GM11168 (cell line): ENCODE measurements at regions not wholly inside any gene's neighbourhood (a gene's known extent, or its start where the extent isn't known, plus 50 kb on each side); places are given as distances from the start of the nearest gene placed in this dataset.

Experiments used
- in situ Hi-C: fragments of 300-500 bp; cut with MboI; formaldehyde crosslinking; loops from one replicate; pipeline ENCODE4 v1.12.0; 2022; ENCODE audit warnings: low sequenced_read_pairs; ENCODE audit not compliant: unreplicated experiment

DNA sequence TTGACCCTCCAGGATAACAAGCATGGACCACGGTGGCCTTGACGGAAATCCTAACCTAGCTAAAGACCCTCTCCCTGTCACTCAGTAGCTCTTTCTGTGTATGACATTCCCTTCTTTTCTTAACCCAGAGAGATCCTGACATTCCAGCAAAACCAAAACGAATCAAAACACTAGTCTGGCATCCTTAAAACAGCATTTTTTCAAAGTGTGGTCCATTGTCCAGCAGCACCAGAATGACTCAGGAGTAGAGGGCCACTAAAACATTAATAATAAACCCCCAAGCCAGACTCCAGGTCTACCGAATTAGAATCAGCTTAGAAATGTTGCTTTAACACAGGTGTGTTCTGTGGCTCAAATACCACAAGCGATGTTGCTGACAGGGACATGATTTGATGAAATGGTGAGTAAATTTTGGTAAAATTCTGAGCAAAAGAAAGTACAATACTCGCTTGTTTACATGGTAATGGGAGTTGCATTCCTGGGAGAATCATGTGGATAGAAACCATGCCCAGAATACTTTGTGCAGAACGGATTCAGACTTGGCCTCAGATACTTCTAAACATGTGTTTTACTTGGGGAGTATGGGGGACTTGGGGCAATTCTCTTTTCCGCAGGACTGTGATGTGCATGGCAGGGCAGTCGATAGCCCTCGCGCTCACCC, 174.2 kb upstream of the KCNG1 start:
- in situ Hi-C loops = no loop called here

DNA sequence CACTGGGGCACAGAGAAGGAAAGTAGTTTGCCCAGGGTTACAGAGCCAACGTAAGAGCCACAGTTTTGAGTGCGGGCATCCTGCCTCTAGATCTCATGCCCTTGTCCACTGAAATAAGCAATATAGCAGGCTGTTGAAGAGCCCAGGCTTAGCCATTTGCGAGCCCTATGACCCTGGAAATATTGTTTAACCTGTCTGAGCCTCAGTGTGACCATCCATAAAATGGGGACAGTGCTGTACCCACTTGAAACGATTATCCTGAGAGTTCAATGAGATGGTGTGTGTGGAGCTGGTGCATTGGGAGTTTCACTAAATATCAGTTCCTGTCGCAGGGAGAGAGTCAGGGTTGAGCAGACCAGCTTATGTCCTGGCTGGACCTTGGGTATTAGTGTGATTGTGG, 173.1 kb upstream of the KCNG1 start:
- in situ Hi-C loops = no loop called here

DNA sequence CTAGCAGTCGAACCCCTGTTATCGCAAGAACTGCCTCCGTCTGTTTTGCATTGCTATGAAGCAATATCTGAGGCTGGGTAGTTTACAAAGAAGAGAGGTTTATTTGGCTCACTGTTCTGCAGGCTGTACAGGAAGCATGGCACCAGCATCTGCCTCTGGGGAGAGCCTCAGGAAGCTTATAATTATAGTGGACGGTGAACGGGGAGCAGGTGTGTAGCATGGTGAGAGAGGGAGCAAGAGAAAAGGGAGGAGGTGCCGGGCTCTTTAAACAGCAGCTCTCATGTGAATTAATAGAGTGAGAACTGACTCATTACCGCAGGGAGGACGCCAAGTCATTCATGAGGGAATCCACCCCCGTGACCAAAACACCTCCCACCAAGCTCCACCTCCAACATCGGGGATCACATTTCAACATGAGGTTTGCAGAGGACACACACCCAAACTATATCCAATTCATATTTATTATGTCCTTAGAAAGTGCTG, 172.6 kb upstream of the KCNG1 start:
- in situ Hi-C loops = no loop called here

DNA sequence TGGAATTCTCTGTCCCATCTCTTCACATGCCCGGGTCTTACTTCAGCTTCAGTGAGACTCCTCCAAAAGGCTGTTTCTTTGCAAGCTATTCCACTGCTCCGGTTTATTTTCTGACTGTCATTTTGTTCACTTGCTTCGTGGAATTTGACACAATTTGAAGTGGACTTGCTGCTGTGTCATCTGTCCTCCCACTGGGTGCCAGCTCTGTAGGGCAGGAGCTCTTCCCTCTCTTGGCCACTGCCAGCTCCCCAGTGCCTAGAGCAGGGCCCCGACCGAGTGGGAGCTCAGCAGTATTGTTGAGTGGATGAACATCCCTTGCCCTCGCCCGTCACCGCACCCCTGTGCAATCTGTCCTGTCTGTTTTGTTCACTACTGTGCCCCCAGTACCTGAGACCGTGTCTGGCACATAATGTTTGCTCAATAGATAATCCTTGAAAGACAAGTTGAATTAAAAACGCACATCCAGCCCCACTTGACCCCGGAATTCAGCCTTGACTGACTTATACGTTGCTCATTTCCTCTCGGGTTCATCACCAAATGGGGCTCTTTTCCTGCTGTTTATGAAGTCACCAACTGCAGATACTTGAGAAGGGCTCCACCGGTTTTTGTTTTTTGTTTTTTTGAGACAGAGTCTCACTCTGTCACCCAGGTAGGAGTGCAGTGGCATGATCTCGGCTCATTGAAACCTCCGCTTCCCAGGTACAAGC, 170.3 kb upstream of the KCNG1 start:
- in situ Hi-C loops = no loop called here

DNA sequence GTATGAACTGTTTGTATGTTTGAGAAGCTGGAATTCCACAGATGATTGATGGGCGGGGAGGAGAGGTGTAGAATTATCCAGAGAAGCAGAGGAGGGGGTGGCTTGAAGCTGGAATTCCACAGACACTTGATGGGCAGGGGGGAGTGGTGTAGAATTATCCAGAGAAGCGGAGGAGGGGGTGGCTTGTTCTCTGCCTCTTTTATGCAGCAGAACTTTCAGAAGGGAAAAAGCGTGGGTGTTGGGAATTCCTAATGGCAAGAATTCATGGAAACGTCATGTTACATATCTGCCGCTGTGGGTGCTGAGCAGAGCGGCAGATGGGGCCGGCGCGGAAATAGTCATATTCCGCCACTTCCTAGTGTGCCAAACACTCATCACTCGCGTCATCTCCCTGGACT, 167.9 kb upstream of the KCNG1 start:
- in situ Hi-C loops = no loop called here

DNA sequence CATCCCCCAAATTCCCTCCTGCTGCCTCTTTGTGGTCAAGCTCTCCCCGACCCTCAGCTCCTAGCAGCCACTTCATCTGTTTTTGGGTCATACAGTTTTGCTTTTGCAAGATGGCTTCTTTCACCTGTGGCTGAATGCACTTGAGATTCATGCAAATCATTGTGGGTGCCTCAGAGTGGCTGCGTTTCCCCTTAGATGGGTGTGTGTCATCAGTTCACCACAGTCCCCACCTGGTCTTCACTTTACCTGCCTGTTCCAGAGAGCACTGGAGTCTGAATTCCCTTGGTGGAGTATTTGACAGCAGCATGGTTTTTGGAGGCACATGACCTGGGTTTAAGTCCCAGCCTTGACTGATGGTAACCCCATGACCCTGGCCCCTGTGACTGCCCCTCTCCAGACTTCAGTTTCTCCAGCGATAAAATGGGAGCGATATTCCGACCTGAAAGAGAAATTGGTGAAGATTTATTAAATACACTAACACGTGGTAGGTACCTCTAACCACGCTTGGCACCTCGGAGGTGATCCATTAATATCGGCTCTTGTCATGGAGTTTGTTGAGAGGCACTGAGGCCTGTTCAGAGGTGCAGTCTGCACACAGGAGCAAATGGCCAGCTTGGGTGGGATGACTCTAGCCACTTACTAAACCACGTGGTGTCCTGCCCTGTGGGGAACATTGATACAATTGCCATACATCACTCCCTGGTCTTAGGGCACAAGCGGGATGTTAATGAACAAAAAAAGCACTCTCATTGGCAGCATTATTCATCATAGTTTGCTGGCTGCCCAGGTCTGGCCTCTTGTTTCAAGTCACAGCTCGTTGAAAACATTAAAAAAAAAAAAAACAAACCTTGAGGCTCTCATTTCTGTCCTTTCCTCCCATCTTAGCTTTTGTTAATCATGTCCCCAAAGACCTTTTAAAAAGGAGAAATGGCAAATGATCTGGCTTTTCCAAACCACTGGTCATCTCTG, 167.2 kb upstream of the KCNG1 start:
- in situ Hi-C loops = no loop called here

DNA sequence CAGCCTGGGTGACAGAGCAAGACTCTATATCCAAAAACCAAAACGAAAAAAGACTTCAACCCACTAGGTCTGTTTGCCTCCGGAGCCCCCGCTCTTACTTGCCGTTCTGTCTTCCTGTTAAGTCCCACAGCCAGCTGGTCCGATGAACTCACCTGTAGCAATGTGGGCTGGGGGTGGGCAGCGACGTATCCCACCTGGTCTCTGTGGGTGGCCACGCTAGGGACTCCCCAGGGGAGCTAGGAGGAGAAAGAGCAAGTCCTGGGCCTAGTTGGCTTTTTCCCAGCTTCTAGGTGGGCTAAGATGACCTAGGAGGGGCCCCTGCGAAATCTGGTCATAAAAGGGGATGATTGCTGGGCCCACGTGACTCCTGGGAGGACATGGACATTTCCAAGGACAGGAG, 166.0 kb upstream of the KCNG1 start:
- in situ Hi-C loops = no loop called here

DNA sequence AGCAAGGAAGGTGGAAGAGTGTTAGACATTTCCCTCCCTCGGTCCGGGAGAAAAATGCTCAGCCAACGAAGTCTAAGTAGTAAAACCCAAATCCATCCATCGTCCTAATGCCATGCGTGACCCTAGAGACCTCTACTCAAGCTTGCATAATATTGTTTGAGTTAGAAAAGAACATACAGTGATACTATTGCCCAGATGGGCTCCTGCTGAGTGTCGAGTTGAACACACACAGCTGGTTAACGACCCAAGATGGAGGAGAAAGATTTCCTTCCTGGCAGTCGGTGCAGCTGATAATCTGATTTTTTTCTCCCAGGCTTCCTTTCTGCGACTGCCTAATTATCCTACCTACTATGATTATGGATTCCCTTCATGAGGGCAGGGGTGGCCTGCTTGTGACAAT, 164.4 kb upstream of the KCNG1 start:
- in situ Hi-C loops = no loop called here

DNA sequence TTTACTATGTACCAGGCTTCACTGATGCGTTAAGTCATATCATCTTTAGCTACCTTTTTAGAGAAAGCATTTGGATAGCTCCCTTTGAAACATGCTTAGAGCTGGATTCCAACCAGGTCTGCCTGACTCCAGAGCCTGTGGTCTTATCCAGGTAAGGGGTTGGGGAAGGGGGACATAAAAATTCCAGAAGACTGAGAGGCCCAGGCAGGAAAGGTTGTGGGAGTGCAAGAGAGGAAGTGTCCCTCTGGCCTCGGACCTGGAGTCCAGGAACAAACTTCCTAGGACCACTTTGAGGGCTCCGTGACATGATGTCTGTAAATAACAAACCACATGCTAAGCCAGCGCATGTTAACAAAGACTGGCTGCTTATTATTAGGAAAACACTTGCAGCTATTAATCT, 163.0 kb upstream of the KCNG1 start:
- in situ Hi-C loops = no loop called here

DNA sequence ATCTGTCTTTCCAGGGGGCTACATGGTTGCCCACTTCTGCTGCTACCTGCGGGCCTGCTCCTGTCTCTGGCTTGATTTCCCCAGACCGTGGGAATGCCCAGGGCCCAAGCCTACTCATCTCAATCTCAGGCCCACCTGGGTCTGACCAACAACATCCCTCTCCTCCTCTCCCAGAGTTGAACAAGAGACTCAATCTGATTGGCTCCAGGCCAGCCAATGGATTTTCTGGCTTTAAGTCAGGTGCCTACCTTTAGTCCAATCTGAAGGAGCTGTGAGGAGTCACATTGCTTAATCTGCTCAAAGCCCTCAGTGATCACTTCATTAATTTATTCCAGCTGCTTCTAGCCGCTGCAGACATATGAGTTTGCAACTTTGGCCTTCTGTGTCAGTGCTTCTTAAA, 162.4 kb upstream of the KCNG1 start:
- in situ Hi-C loops = no loop called here

DNA sequence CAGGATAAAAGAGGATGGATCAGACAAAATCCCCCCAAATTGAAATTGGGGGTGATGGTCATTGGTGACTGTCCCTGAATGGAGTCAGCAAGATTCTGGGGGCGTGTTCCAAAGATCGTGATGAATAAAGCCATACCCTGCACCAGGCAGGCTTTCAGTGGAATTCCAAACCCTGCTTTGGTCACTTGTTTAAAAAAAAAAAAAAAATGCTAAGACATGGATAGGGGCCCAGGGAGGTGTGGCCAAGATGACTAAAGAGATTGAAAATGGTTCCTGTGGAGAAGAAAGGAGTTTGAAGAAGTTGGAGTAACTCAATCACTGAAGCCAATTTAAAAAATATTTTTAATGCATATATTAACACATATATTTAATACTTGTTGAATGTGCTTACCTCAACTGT, 161.4 kb upstream of the KCNG1 start:
- in situ Hi-C loops = no loop called here

DNA sequence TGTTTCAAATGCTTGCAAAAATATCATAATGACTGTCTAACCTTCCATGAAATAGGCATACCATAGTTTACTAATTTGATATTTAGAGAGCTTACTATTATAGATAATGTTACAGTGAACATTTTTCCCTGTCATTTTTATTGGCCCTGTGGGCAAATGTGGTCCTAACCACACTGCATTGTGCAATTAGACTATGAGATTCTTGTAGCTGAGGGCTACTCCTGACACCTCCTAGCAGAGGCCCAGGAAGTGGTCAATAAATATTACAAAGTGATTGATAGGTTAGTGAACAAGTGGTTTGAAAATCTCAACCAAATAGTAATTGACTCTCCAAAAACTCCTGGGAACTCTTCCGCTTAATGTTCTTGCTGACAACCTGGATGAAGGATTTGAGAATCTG, 160.5 kb upstream of the KCNG1 start:
- in situ Hi-C loops = no loop called here

DNA sequence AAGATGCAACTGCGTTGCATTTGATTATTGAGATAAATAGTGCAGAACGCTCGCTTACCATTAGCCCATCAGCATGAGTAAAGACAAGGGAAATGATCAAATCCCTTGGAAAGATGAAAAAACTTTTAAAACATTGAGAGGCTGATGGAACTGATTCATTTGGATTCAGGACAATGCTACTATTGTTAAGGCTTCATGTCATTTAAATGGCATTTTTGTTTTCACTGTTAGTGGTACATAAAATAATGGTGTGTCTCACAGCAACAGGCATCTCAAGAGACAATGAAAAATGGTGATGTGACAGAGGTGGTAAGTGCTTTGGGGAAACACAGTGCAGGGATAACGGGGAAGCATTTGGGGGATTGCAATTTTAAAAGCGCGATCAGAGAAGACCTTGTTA, 159.7 kb upstream of the KCNG1 start:
- in situ Hi-C loops = no loop called here

DNA sequence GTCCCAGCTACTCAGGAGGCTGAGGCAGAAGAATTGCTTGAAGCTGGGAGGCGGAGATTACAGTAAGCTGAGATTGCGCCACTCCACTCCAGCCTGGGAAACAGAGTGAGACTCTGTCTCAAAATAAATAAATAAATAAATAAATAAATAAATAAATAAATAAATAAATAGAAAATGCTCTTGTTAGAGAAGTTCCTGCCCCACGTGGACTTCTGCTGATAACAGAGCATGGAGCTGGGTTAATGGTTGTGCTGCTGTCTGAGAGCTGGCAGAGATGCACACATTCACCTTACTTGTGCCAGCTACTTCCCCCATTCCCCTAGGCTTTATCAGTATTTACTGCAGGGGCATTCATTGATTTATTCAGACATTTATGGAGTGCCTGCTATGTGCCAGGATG, 155.2 kb upstream of the KCNG1 start:
- in situ Hi-C loops = no loop called here

DNA sequence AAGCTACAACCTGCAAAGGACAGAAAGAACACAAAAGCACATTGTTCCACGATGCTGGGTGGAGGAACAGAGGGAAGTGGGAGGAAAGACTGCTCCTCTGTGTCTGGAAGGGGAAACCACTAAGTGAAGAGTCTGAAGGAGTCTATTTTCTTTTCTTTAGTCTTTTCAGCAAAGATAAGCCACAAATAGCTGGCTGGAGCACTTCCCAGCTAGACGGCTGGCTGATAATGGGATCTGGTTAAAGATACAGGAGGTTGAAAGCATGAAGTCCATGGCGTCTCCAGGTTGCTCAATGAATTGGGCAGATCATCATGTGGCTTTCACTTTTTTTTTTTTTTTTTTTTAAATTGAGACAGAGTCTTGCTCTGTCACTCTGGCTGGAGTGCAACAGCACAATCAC, 154.0 kb upstream of the KCNG1 start:
- in situ Hi-C loops = no loop called here

DNA sequence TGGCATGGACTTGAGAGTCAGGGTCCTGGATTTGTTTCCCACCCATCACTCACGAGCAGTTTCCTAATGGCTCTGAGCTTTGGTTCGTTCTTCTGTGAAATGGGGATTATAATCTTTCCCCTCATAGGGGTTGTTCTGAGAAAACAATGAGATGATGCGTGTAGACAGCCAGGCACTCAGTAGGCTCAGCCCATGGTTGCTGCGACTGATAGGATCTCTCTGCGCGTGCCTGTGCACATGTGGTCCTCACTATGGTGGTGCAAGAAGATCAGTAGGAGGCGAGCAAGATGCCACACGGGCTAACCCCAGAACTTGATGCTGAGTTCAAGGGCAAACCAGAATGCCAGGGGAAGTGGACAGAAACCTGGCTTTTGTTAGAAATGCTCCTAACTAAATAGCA, 153.5 kb upstream of the KCNG1 start:
- in situ Hi-C loops = no loop called here

DNA sequence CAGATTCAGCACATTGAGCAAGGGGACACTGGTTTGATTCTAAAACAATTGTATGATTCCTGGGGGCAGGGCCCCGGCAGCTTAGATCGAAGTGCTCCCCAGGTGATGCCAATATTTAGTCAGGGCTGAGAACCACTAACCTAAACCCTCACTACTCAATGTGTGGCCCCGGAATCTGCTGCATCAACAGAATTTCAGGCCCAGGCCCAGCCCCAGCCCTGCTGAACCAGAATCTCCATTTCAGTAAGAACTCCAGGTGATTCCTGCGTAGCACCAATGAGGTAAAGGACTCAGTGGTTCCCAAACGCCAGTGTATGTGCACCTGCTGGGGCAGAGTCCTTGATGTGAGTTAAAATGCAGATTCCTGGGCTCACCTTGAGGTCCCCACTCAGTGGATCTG, 152.8 kb upstream of the KCNG1 start:
- in situ Hi-C loops = no loop called here

DNA sequence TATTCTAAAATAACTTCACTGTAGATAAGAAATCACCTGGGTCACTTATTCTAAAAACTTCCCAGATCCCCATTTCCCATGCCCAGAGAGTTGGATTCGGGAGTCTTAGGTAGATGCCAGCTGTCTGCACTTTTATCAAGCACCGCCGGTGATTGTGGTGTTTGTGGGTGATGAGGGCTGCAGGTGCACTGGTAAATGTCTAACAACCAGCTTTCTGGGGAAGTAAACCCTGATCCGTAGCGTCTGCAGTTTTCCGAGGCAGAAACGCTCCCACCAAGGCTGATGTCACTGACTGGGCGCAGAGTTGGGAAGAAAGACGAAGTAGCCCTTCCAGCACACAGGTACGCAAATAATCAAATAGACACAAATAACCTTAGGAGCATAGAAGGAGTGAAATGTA, 152.2 kb upstream of the KCNG1 start:
- in situ Hi-C loops = no loop called here

DNA sequence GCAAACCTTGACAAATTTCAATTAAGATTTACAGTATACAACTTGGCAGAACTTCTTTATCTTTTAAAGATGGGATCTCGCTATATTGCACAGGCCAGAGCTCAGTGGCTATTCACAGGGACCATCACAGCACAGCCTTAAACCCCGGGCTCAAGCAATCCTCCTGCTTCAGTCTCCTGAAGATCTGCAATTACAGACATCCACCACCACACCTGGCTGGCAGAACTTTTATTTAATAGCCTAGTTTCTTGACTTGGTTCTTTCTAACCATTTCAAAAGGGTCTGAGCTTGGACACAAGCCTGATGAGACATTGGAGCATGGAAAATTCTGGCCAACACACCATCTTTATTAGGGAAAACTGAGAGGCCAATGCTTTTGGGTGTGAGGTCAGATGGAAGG, 151.6 kb upstream of the KCNG1 start:
- in situ Hi-C loops = no loop called here

DNA sequence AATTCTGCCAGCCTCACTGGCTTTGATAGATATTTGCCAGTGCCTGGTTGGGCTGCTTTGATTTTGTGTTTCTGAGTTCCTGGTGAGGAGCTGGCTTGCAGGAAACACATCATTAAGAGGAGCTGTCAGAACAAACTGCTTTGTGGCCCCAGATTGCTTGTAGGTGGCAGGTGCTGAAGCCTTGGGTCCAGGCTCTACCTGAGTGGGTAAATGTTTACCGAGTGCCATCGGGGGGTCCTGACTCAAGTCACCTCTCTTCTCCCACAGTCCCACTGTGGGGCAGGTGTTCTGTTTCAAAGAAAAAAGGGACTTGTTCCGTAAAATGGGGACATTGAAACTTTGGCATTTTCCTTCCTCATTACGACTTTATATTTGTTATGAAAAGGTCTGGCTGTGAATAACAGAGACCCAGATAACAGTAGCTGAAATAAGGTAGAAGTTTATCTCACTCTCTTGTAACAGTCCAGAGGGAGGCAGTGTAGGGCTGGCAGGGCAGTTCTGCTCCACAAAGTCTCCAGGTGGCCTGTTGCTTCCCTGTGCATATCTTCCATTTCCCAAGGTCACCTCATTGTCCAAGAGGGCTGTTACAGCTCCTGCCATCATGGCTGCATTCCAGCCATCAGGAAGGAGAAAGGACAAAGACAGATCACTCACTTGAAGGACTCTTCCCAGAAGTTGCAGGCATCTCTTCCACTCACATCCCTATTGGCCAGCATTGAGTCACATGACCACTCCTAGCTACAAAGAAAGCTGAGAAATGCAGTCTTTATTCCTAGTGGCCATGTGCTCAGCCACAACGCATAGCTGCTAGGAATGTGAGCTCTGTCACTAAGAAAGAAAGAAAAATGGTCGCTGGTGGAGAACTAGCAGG, 149.9 kb upstream of the KCNG1 start:
- in situ Hi-C loops = no loop called here
